ENCODE measurements at regions not wholly inside any gene's neighbourhood (a gene's known extent, or its start where the extent isn't known, plus 50 kb on each side); places are given as distances from the start of the nearest gene placed in this dataset.

DNA sequence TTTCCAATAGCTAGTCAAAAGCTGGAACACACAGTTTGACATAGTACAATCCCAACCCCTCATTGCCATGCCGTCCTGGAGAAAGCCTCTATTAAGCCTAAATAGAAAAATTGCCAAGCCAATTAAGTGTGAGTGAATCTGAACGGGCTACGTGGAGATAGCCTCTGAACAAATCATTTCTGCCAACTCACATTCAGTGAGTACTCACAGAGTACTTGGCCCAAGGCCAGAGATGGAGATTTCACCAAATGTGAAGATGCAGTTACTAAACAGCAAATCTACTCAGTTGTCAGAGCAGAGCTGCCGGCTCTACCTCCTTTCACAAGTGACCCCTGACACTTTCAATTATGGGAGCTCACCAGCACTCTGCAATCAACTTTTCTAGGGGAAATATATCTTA is 350.0 kb downstream of the GALC start:
- TF ChIP-seq, protein P1, sequence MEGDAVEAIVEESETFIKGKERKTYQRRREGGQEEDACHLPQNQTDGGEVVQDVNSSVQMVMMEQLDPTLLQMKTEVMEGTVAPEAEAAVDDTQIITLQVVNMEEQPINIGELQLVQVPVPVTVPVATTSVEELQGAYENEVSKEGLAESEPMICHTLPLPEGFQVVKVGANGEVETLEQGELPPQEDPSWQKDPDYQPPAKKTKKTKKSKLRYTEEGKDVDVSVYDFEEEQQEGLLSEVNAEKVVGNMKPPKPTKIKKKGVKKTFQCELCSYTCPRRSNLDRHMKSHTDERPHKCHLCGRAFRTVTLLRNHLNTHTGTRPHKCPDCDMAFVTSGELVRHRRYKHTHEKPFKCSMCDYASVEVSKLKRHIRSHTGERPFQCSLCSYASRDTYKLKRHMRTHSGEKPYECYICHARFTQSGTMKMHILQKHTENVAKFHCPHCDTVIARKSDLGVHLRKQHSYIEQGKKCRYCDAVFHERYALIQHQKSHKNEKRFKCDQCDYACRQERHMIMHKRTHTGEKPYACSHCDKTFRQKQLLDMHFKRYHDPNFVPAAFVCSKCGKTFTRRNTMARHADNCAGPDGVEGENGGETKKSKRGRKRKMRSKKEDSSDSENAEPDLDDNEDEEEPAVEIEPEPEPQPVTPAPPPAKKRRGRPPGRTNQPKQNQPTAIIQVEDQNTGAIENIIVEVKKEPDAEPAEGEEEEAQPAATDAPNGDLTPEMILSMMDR (IDR thresholded peaks at IDR 0.05; ENCODE audit: low read length) = no peak
- TF ChIP-seq EZH2 (optimal IDR thresholded peaks at IDR 0.05; ENCODE audit: low read depth, low read length) = no peak
- no peak for TF ChIP-seq EZH2phosphoT487 (IDR thresholded peaks at IDR 0.05; ENCODE audit: low read length)
